MM.1S (cell line): ENCODE measurements at regions not wholly inside any gene's neighbourhood (a gene's known extent, or its start where the extent isn't known, plus 50 kb on each side); places are given as distances from the start of the nearest gene placed in this dataset.

Source experiments
- DNase-seq: peaks from one replicate; pipeline ENCODE4 v3.0.0-alpha.2; 2015
- H2AFZ ChIP-seq: fragments of 300-600 bp; sonication (generic); 2 replicates; pipeline ENCODE4 v1.6.0; 2016; ENCODE audit warnings: antibody characterized with exemption, low read length
- H3F3A ChIP-seq: fragments of 300-600 bp; sonication (generic); 2 replicates; pipeline ENCODE4 v1.6.1; 2016; ENCODE audit warnings: mild to moderate bottlenecking, antibody characterized with exemption, low read length, moderate library complexity, mixed read lengths; ENCODE audit not compliant: insufficient read depth
- H3K27ac ChIP-seq: fragments of 300-600 bp; sonication (generic); 2 replicates; pipeline ENCODE4 v1.5.1; 2016; ENCODE audit warnings: mild to moderate bottlenecking, low read length
- H3K27me3 ChIP-seq: fragments of 300-600 bp; sonication (generic); replicated peaks from 2 replicates; pipeline ENCODE4 v1.6.0; 2016; ENCODE audit warnings: low read length; ENCODE audit not compliant: insufficient read depth
- H3K36me3 ChIP-seq: fragments of 300-600 bp; sonication (generic); replicated peaks from 2 replicates; pipeline ENCODE4 v1.6.1; 2016; ENCODE audit warnings: mild to moderate bottlenecking, low read length, mixed read lengths; ENCODE audit not compliant: insufficient read depth
- H3K4me1 ChIP-seq: fragments of 300-600 bp; sonication (generic); 2 replicates; pipeline ENCODE4 v1.6.1; 2016; ENCODE audit warnings: low read length, mixed read lengths
- H3K4me2 ChIP-seq: fragments of 300-600 bp; sonication (generic); 2 replicates; pipeline ENCODE4 v1.6.0; 2016; ENCODE audit warnings: low read depth, low read length
- H3K4me3 ChIP-seq: fragments of 300-600 bp; sonication (generic); 2 replicates; pipeline ENCODE4 v1.5.1; 2016; ENCODE audit warnings: low read length, mixed read lengths
- H3K79me2 ChIP-seq: fragments of 300-600 bp; sonication (generic); 2 replicates; pipeline ENCODE4 v1.6.1; 2016; ENCODE audit warnings: mixed run types, low read length, mixed read lengths
- H3K9ac ChIP-seq: fragments of 300-600 bp; sonication (generic); 2 replicates; pipeline ENCODE4 v1.6.1; 2016; ENCODE audit warnings: low read length, mixed read lengths
- H3K9me2 ChIP-seq: fragments of 300-600 bp; sonication (generic); replicated peaks from 2 replicates; pipeline ENCODE4 v1.6.1; 2016; ENCODE audit warnings: mild to moderate bottlenecking, low read length, mixed read lengths; ENCODE audit not compliant: insufficient read depth
- H3K9me3 ChIP-seq: fragments of 300-600 bp; sonication (generic); replicated peaks from 2 replicates; pipeline ENCODE4 v1.6.1; 2016; ENCODE audit warnings: mild to moderate bottlenecking, low read length, mixed read lengths; ENCODE audit not compliant: insufficient read depth
- H4K20me1 ChIP-seq: fragments of 300-600 bp; sonication (generic); 2 replicates; pipeline ENCODE4 v1.6.1; 2016; ENCODE audit warnings: mild to moderate bottlenecking, low read length, moderate library complexity, mixed read lengths; ENCODE audit not compliant: insufficient read depth
- EZH2 ChIP-seq: fragments of 300-600 bp; sonication (generic); optimal IDR thresholded peaks from 2 replicates; pipeline ENCODE3; 2017; ENCODE audit warnings: low read depth, mild to moderate bottlenecking, antibody characterized with exemption, low read length, mixed read lengths
- EZH2phosphoT487 ChIP-seq: fragments of 300-600 bp; sonication (generic); IDR thresholded peaks from 2 replicates; pipeline ENCODE4 v1.6.1; 2018; ENCODE audit warnings: antibody characterized with exemption, low read length
- TF ChIP-seq, protein P1 (sequence below): fragments of 300-600 bp; sonication (generic); IDR thresholded peaks from 2 replicates; pipeline ENCODE4 v1.5.1; 2016; ENCODE audit warnings: antibody characterized with exemption, low read length, mixed read lengths

GRCh38 chr5:18216729-18217128 is 582.5 kb downstream of the TAF11L14 start:
- Histone ChIP-seq H3K4me1 (no peaks in the 10 kb centered on the region), H3K9me3 (no peaks in the 10 kb centered on the region), H4K20me1 (no peaks in the 10 kb centered on the region), H3K4me3 (no peak overlapping the region), H3K9me2 (no peaks in the 10 kb centered on the region), H3K4me2 (no peak overlapping the region), H3K9ac (no peak overlapping the region), H2AFZ (no peak overlapping the region), H3F3A (no peaks in the 10 kb centered on the region), H3K79me2 (no peaks in the 10 kb centered on the region), H3K36me3 (no peaks in the 10 kb centered on the region), H3K27me3 (no peaks in the 10 kb centered on the region), H3K27ac (no peak overlapping the region)
- DNase-seq, result peak; percentile 10
- TF ChIP-seq, protein P1, sequence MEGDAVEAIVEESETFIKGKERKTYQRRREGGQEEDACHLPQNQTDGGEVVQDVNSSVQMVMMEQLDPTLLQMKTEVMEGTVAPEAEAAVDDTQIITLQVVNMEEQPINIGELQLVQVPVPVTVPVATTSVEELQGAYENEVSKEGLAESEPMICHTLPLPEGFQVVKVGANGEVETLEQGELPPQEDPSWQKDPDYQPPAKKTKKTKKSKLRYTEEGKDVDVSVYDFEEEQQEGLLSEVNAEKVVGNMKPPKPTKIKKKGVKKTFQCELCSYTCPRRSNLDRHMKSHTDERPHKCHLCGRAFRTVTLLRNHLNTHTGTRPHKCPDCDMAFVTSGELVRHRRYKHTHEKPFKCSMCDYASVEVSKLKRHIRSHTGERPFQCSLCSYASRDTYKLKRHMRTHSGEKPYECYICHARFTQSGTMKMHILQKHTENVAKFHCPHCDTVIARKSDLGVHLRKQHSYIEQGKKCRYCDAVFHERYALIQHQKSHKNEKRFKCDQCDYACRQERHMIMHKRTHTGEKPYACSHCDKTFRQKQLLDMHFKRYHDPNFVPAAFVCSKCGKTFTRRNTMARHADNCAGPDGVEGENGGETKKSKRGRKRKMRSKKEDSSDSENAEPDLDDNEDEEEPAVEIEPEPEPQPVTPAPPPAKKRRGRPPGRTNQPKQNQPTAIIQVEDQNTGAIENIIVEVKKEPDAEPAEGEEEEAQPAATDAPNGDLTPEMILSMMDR, result no peak
- no peak for TF ChIP-seq EZH2phosphoT487
- no peak for TF ChIP-seq EZH2

GRCh38 chr5:18219241-18219640 is 585.0 kb downstream of the TAF11L14 start:
- H3F3A ChIP-seq, result no peaks in the 10 kb centered on the region
- TF ChIP-seq EZH2 (no peak), EZH2phosphoT487 (no peak)
- TF ChIP-seq, protein P1, result no peak
- H3K27ac ChIP-seq, result no peak overlapping the region
- H3K36me3 ChIP-seq, result no peaks in the 10 kb centered on the region
- no peaks in the 10 kb centered on the region for H3K79me2 ChIP-seq
- no peaks in the 10 kb centered on the region for H3K4me1 ChIP-seq
- no peak for DNase-seq
- H4K20me1 ChIP-seq, result no peaks in the 10 kb centered on the region
- no peaks in the 10 kb centered on the region for H3K27me3 ChIP-seq
- H3K9me3 ChIP-seq, result no peaks in the 10 kb centered on the region
- no peaks in the 10 kb centered on the region for H3K9me2 ChIP-seq
- H3K9ac ChIP-seq, result no peak overlapping the region
- H2AFZ ChIP-seq, result no peak overlapping the region
- H3K4me3 ChIP-seq, result no peak overlapping the region
- H3K4me2 ChIP-seq, result no peak overlapping the region

- Histone ChIP-seq H3K9ac (no peak overlapping the region), H3F3A (no peaks in the 10 kb centered on the region), H3K4me2 (no peak overlapping the region), H4K20me1 (no peaks in the 10 kb centered on the region), H3K4me1 (no peaks in the 10 kb centered on the region), H3K27ac (no peak overlapping the region), H3K79me2 (no peaks in the 10 kb centered on the region), H2AFZ (no peak overlapping the region), H3K4me3 (no peak overlapping the region), H3K36me3 (no peaks in the 10 kb centered on the region), H3K27me3 (no peaks in the 10 kb centered on the region), H3K9me2 (no peaks in the 10 kb centered on the region), H3K9me3 (no peaks in the 10 kb centered on the region)
- TF ChIP-seq, protein P1, result no peak
- TF ChIP-seq EZH2 (no peak), EZH2phosphoT487 (no peak)
- DNase-seq, result no peak
Measured at GRCh38 chr5:18220631-18221030, 586.4 kb downstream of the TAF11L14 start.
